Activated T-cell treated with anti-CD3 and anti-CD28 coated beads, Interleukin-2, amount 50 U/mL, for 72 hours (primary cell): ENCODE measurements at regions not wholly inside any gene's neighbourhood (a gene's known extent, or its start where the extent isn't known, plus 50 kb on each side); places are given as distances from the start of the nearest gene placed in this dataset.

Source experiments
- ATAC-seq, 2 donors: fragments of 150-1000 bp; cut with Tn5 transposase; replicated peaks in 1 of 2; 2 replicates each; pipeline ENCODE4 v1.10.0; 2021; ENCODE audit warnings: moderate library complexity in 2 of 2, mild to moderate bottlenecking in 1 of 2
- DNase-seq, 2 donors: peaks; one replicate each; pipeline ENCODE4 v3.0.0; 2021 to 2022; ENCODE audit warnings: mixed read lengths in 1 of 2
- H3K27ac Mint-ChIP-seq: one replicate; pipeline ENCODE4 v1.8.0; 2022; ENCODE audit warnings: mild to moderate bottlenecking, moderate library complexity, mixed read lengths
- H3K27me3 Mint-ChIP-seq: one replicate; pipeline ENCODE4 v1.8.0; 2022; ENCODE audit warnings: low read depth, mixed read lengths
- H3K36me3 Mint-ChIP-seq, 2 donors: one replicate each; pipeline ENCODE4 v1.8.0; 2022; ENCODE audit warnings: mixed read lengths in 2 of 2, mild to moderate bottlenecking in 1 of 2; ENCODE audit not compliant: insufficient read depth in 2 of 2
- H3K4me1 Mint-ChIP-seq: one replicate; pipeline ENCODE4 v1.8.0; 2022; ENCODE audit warnings: low read depth, mixed read lengths
- H3K4me3 Mint-ChIP-seq, 2 donors: one replicate each; pipeline ENCODE4 v1.8.0; 2022; ENCODE audit warnings: mild to moderate bottlenecking in 2 of 2, mixed read lengths in 2 of 2, moderate library complexity in 2 of 2
- H3K9me3 Mint-ChIP-seq, 2 donors: one replicate each; pipeline ENCODE4 v1.8.0; 2022; ENCODE audit warnings: mixed read lengths in 2 of 2

DNA sequence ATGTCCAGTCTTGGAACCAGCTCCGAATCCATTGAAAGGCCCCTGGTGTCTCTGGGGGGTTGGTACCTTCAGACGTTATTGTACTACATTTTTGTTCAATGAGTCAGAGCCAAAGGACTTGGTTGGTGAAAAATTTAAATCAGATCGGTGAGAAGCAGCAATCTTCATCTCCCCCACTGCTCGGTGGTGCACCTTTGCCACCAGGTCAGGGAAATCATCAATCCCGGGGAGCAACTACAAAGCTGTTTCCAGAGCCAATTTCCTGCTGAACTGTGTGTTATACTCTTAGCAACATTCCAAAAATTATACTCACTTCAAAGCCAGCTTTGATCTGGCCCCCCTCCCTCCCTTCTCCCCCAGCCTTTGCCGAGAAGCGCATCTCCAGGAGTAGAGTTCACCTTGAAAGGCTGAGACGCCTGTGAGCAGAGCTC lies 375.2 kb upstream of the WWC1 start:
- DNase-seq: no peak
- Mint-ChIP-seq H3K4me3 (no peak overlapping the region), H3K4me1 (no peaks in the 10 kb centered on the region), H3K9me3 (peaks cover 3% of the 10 kb centered on the region in 2 donors), H3K27ac (no peak overlapping the region), H3K36me3 (no peaks in the 10 kb centered on the region), H3K27me3 (no peaks in the 10 kb centered on the region)
- no peak for ATAC-seq

DNA sequence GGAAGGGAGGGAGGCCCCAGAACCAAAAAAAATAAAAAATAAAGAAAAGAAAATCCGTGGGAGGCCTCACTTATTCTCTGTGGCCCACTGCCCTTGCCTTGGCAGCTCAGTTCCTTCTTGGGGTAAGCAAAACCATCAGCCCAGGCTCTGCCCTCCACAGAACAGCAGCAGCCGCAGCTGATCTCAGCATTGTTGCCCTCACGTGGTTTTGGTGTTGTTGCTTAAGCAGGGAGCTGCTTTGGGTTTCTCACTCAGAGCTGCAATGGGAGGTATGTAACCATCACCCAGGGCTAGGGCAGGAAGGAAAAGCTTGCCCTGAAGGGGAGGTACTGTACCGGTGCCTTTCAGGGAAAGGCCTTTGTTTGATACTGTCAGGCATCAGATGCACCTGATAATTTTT lies 374.7 kb upstream of the WWC1 start:
- no peaks in the 10 kb centered on the region for H3K36me3 Mint-ChIP-seq
- no peak overlapping the region for H3K27ac Mint-ChIP-seq
- ATAC-seq (no peak), DNase-seq (no peak)
- no peak overlapping the region for H3K4me3 Mint-ChIP-seq
- no peaks in the 10 kb centered on the region for H3K4me1 Mint-ChIP-seq
- peaks cover 3 to 5% of the 10 kb centered on the region in 2 donors for H3K9me3 Mint-ChIP-seq
- H3K27me3 Mint-ChIP-seq: no peaks in the 10 kb centered on the region

DNA sequence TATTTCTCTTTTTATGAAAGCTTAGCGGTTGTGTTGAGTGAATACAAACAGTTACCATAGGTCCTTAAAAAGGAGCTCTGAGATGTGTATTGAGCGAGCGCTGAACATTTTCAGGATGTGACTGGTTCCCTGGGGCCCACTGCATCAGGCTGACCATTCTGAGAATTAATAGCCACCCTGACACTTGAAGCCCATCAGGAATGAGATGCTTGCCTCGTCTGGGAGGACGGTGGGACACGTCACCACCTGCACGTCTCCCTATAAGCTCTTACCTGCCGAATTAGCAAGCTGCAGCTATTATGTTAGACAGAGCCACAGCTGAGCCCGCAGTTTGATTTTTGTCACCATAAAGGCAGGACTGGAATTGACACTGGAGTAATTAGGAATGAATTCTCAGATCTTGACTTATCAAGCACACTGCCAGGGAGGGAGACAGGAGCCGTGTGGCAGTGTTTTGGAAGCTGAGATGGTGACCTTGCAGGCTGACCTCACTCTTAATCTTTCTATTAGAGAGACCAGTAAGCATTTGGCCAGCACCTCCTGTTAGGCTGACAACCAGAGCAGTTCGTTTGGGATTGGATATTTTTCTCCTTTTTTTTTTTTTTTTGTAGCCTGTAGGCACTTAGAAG lies 373.1 kb upstream of the WWC1 start:
- ATAC-seq (no peak), DNase-seq (no peak)
- H3K36me3 Mint-ChIP-seq: no peaks in the 10 kb centered on the region
- H3K4me1 Mint-ChIP-seq: no peaks in the 10 kb centered on the region
- H3K9me3 Mint-ChIP-seq: peaks cover 5 to 9% of the 10 kb centered on the region in 2 donors
- H3K4me3 Mint-ChIP-seq: no peak overlapping the region
- no peak overlapping the region for H3K27ac Mint-ChIP-seq
- no peaks in the 10 kb centered on the region for H3K27me3 Mint-ChIP-seq

DNA sequence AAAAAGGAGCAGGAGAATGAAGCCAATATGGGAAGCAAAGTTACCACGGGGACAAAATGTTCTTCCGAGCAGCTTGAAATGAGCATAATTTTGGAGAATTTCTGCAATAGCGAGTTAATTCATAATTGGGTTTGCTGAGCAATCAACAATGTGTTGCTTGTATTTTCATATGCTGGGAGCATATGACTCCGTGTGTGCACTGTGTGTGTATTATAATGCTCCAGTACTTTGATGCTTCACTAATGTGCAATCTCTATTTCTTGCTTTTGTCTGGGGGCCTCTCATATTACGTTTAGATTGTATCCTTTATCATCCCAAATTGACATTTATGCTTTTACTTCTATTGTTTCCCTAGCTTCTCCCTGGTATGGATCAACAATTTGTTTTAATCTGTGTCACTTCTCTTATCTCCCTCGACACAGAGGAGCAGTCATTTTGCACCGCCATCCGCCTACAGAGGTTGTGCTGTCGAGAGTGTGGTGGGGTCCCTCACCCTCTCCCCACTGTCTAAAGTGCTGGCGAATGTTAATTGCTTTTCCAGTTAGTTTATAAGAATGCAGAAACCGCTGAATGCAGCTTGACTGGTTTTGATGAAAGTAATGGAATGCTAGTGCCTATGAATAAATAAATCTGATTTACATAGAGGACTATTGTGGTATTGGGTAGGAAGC lies 372.5 kb upstream of the WWC1 start:
- no peak overlapping the region for H3K27ac Mint-ChIP-seq
- H3K4me3 Mint-ChIP-seq: no peak overlapping the region
- no peaks in the 10 kb centered on the region for H3K36me3 Mint-ChIP-seq
- no peaks in the 10 kb centered on the region for H3K4me1 Mint-ChIP-seq
- peaks cover 5 to 9% of the 10 kb centered on the region in 2 donors for H3K9me3 Mint-ChIP-seq
- H3K27me3 Mint-ChIP-seq: no peaks in the 10 kb centered on the region
- DNase-seq: no peak
- ATAC-seq: no peak

DNA sequence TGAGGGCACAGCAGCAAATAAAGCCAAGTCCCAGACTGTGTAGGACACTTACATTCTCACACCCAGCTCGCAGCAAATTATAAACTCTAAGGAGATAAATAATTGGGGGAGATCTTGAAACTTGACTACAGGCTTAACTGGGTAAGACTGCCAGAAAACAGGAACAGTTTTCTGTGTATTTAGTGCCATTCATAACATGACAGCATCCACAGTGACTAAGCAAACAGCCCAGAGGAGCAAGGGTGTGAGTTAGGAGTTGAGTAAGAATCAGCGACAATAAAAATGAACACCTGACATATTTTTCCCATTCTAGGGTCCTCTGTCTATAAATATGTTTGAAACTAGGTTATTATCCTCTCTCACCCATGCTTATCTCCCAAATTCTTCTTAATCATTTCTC lies 370.9 kb upstream of the WWC1 start:
- H3K9me3 Mint-ChIP-seq: peaks cover 2 to 9% of the 10 kb centered on the region in 2 donors
- no peak overlapping the region for H3K27ac Mint-ChIP-seq
- H3K27me3 Mint-ChIP-seq: no peaks in the 10 kb centered on the region
- H3K36me3 Mint-ChIP-seq: no peaks in the 10 kb centered on the region
- ATAC-seq (no peak), DNase-seq (no peak)
- H3K4me3 Mint-ChIP-seq: no peak overlapping the region
- H3K4me1 Mint-ChIP-seq: no peaks in the 10 kb centered on the region

DNA sequence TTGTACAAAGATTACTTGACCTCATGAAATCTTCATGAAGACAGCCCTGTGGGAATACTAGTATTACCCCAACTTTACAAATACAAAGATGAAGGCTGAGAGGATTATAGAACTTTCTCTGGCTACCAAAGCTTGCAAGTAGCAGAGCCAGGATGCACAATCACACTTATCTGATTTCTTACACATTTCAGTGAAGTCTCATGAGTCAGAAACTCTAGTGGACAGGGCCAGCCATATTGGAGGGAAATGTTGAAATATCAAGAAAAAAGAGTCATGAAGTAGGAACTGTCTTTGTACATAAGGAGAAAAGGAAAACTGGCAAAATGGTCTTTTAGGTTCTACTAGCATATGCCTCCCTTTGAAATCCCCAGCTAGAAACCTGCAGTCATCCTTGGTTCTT lies 369.6 kb upstream of the WWC1 start:
- ATAC-seq: no peak
- Mint-ChIP-seq H3K27ac (no peak overlapping the region), H3K36me3 (no peaks in the 10 kb centered on the region), H3K4me3 (no peak overlapping the region), H3K4me1 (no peaks in the 10 kb centered on the region), H3K27me3 (no peaks in the 10 kb centered on the region), H3K9me3 (peaks cover 2 to 9% of the 10 kb centered on the region in 2 donors)
- no peak for DNase-seq

DNA sequence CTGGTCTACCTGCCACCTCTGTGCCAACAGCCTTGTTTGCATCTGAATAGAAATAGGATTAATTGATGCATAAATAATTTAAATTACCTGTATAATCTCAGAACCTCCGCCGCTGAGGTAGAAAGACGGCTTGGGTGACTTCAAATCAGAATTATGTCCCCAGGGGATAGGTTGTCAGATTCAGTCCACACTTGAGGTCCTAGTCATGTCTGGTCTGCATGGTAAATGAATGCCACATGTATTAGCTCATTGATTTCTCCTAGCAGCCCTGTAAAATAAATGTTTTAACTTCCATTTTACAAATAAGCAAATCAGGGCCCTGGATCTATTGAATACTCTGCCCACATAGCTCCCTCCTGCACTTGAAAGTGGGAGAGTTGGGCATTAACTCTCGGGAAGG lies 368.0 kb upstream of the WWC1 start:
- no peaks in the 10 kb centered on the region for H3K27me3 Mint-ChIP-seq
- no peak overlapping the region for H3K27ac Mint-ChIP-seq
- no peaks in the 10 kb centered on the region for H3K4me1 Mint-ChIP-seq
- H3K4me3 Mint-ChIP-seq: no peak overlapping the region
- no peak for DNase-seq
- ATAC-seq: no peak
- peaks cover 2 to 9% of the 10 kb centered on the region in 2 donors for H3K9me3 Mint-ChIP-seq
- no peaks in the 10 kb centered on the region for H3K36me3 Mint-ChIP-seq

DNA sequence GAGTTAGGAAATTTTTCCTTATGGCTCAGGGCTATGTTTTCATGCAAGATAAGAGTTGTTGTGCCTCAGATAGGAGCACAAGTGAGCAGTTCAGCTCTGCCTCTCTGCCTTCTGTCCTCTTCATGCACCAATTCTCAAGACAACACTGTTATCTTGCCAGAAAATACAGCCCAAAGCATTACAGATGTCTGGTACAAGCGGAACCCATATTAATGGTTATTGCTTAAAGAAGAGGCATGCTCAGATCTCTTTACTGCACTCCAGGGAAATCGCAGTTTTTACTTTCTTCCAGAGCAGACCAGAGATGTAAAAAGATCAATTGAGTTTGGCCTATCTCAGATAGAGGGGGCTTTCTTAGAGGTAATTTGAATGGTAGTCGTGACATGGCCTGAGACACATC lies 361.6 kb upstream of the WWC1 start:
- no peaks in the 10 kb centered on the region for H3K27me3 Mint-ChIP-seq
- ATAC-seq: no peak
- H3K4me3 Mint-ChIP-seq: no peak overlapping the region
- H3K9me3 Mint-ChIP-seq: peaks cover 0 to 3% of the 10 kb centered on the region in 2 donors
- H3K36me3 Mint-ChIP-seq: no peaks in the 10 kb centered on the region
- no peak overlapping the region for H3K27ac Mint-ChIP-seq
- H3K4me1 Mint-ChIP-seq: no peaks in the 10 kb centered on the region
- DNase-seq: no peak

DNA sequence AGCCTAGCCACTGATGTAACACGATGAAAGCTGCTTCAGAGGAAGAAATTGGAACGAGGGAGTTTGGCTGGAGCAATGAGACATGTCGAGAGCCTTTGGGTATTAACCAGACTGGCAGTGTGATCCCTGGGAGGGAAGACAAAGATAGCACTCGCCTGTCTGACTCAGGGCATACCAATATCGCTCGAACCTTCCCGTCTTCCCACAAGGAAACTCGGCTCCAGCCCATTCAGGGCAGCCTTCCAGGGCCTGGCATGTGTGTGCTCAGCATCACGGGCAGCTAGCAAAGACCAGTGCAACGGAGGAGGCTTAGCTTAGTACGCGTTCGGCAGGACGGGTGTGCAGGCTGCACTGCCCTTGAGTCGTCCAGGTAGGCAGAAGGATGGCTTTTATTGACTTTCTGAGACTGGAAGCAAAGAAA lies 356.9 kb upstream of the WWC1 start:
- no peak overlapping the region for H3K4me3 Mint-ChIP-seq
- DNase-seq (no peak), ATAC-seq (no peak)
- H3K9me3 Mint-ChIP-seq: peaks cover 0 to 3% of the 10 kb centered on the region in 2 donors
- H3K4me1 Mint-ChIP-seq: no peaks in the 10 kb centered on the region
- no peak overlapping the region for H3K27ac Mint-ChIP-seq
- no peaks in the 10 kb centered on the region for H3K36me3 Mint-ChIP-seq
- H3K27me3 Mint-ChIP-seq: no peaks in the 10 kb centered on the region

DNA sequence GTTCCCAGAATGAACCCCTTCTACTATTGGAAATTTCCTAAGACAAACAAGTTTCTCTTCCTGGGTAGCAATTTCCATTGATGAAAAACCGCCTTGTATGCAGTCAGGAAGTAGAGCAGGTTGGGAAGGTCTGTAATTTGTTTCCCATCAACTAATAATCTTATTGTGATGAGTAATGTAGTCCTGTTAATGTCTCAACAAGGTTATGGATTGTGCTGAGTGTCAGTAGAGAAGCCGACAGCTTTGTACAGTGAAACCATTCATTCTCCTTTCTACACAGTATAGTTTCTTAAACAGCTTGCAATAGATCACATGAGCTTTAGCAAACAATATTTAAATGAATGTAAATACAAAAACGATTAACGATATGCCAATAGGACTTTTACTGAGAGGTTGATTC lies 355.4 kb upstream of the WWC1 start:
- ATAC-seq (no peak), DNase-seq (no peak)
- H3K9me3 Mint-ChIP-seq: peaks cover 0 to 3% of the 10 kb centered on the region in 2 donors
- no peaks in the 10 kb centered on the region for H3K27me3 Mint-ChIP-seq
- H3K4me1 Mint-ChIP-seq: no peaks in the 10 kb centered on the region
- no peak overlapping the region for H3K27ac Mint-ChIP-seq
- no peak overlapping the region for H3K4me3 Mint-ChIP-seq
- H3K36me3 Mint-ChIP-seq: no peaks in the 10 kb centered on the region

DNA sequence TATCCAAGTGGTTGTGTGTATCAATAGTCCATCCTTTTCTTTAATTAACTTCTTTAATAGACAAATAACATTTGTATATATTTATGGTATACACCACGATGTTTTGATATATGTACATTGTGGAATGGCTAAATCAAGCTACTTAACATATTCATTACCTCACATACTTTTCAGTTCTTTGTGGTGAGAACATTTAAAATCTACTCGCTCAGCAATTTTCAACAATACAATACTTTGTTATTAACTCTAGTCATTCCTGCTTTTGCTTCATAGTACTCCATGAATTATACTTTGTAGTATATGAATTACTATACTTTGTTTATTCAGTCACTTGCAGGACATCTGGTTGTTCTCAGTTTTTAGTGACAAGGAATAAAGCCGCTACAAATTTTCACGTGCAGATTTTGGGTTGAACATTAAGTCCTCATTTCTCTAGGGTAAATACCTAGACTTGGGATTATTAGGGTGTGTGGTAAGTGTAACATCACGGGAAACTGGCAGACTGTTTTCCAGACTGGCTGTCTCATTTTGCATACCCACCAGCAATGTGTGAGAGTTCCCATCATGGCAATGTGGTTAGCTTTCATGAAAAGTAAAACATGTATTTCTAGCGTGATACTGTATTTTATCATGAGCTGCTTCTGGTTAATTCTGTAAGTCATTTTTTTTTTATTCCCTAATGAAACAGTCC lies 354.4 kb upstream of the WWC1 start:
- H3K9me3 Mint-ChIP-seq: peaks cover 0 to 2% of the 10 kb centered on the region in 2 donors
- no peaks in the 10 kb centered on the region for H3K4me1 Mint-ChIP-seq
- no peak overlapping the region for H3K27ac Mint-ChIP-seq
- no peak for DNase-seq
- ATAC-seq: no peak
- no peaks in the 10 kb centered on the region for H3K27me3 Mint-ChIP-seq
- no peaks in the 10 kb centered on the region for H3K36me3 Mint-ChIP-seq
- no peak overlapping the region for H3K4me3 Mint-ChIP-seq

DNA sequence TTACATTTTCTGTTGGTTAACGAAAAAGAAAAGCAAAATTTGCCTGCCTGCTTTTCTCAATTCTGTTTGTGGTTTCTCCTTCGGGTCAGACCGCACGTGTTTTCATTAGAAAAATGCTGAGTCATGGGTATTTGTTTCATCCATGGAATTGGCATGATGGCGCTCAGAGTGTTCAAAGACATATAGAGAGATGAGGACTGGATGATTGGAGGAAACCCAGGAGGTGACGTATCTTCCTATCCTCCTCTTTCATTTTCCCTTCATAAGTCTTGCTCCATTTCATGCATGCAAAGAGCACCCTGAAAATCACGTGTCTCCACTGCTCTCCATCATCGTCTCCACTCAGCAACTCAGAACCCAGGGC lies 353.8 kb upstream of the WWC1 start:
- ATAC-seq (no peak), DNase-seq (no peak)
- no peaks in the 10 kb centered on the region for H3K4me1 Mint-ChIP-seq
- H3K4me3 Mint-ChIP-seq: no peak overlapping the region
- H3K36me3 Mint-ChIP-seq: no peaks in the 10 kb centered on the region
- H3K27me3 Mint-ChIP-seq: no peaks in the 10 kb centered on the region
- peaks cover 0 to 2% of the 10 kb centered on the region in 2 donors for H3K9me3 Mint-ChIP-seq
- H3K27ac Mint-ChIP-seq: no peak overlapping the region

DNA sequence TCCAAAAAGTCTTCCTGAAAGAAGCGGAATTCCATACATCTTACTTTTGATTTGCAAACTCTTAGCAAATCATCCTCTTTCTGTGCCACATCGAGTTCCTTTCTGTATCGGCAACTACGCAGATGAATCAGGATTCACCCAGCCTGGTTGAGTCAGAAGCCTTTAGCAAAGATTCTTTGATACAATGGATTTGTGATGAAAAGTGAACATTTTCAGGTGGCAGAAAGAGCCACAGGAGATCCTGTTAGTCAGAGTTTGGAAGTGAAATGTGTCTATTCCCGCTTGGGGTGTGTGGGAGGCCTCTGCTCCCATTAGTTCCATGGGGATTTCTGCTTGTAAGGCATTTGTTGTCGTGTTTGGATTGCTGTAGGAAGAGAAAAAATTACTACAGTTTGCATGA lies 351.8 kb upstream of the WWC1 start:
- Mint-ChIP-seq H3K4me1 (no peaks in the 10 kb centered on the region), H3K36me3 (no peaks in the 10 kb centered on the region), H3K9me3 (no peaks in the 10 kb centered on the region), H3K27me3 (no peaks in the 10 kb centered on the region), H3K27ac (no peak overlapping the region), H3K4me3 (no peak overlapping the region)
- ATAC-seq (no peak), DNase-seq (no peak)
